ENCODE measurements at regions not wholly inside any gene's neighbourhood (a gene's known extent, or its start where the extent isn't known, plus 50 kb on each side); places are given as distances from the start of the nearest gene placed in this dataset.

GRCh38 chr17:34141590-34141989, 113.5 kb upstream of the CCL2 start:
- Histone ChIP-seq H3K27me3 (ENCODE audit: control insufficient read depth, insufficient read depth, low read length) (no peaks in the 10 kb centered on the region), H3K36me3 (ENCODE audit: control insufficient read depth in 2 of 3, insufficient read depth in 3 of 3, low read length in 3 of 3) (no peaks in the 10 kb centered on the region), H3K4me1 (ENCODE audit: control insufficient read depth in 2 of 3, insufficient read depth in 2 of 3, low read depth in 1 of 3, low read length in 3 of 3) (no peaks in the 10 kb centered on the region), H3K4me3 (ENCODE audit: low read length in 3 of 3) (no peak overlapping the region), H3K9me3 (ENCODE audit: control insufficient read depth in 2 of 3, insufficient read depth in 1 of 3, low read length in 3 of 3) (no peaks in the 10 kb centered on the region), H3K27ac (ENCODE audit: low read depth in 2 of 2, low read length in 2 of 2) (no peak overlapping the region), H3K9ac (ENCODE audit: low read length in 3 of 3) (no peak overlapping the region)
- TF ChIP-seq CTCF (IDR thresholded peaks at IDR 0.05; ENCODE audit: borderline replicate concordance, extremely low read depth, insufficient read depth) = no peak
- FAIRE-seq = no peak
- intact Hi-C loops (cut with DNase I) = no loop called here
- peak in 1 of 5 donors; percentile 33 for DNase-seq

GRCh38 chr17:34143430-34143829, 111.7 kb upstream of the CCL2 start:
- FAIRE-seq = no peak
- H3K36me3 ChIP-seq (ENCODE audit: control insufficient read depth in 2 of 3, insufficient read depth in 3 of 3, low read length in 3 of 3) = no peaks in the 10 kb centered on the region
- H3K27me3 ChIP-seq (ENCODE audit: control insufficient read depth, insufficient read depth, low read length) = no peaks in the 10 kb centered on the region
- TF ChIP-seq CTCF (IDR thresholded peaks at IDR 0.05; ENCODE audit: borderline replicate concordance, extremely low read depth, insufficient read depth) = no peak
- no peaks in the 10 kb centered on the region for H3K4me1 ChIP-seq (ENCODE audit: control insufficient read depth in 2 of 3, insufficient read depth in 2 of 3, low read depth in 1 of 3, low read length in 3 of 3)
- intact Hi-C loops (cut with DNase I) = no loop called here
- H3K4me3 ChIP-seq (ENCODE audit: low read length in 3 of 3) = no peak overlapping the region
- H3K9me3 ChIP-seq (ENCODE audit: control insufficient read depth in 2 of 3, insufficient read depth in 1 of 3, low read length in 3 of 3) = no peaks in the 10 kb centered on the region
- H3K27ac ChIP-seq (ENCODE audit: low read depth in 2 of 2, low read length in 2 of 2) = no peak overlapping the region
- no peak overlapping the region for H3K9ac ChIP-seq (ENCODE audit: low read length in 3 of 3)
- DNase-seq = no peak

- Histone ChIP-seq H3K27ac (ENCODE audit: low read depth in 2 of 2, low read length in 2 of 2) (no peak overlapping the region), H3K4me1 (ENCODE audit: control insufficient read depth in 2 of 3, insufficient read depth in 2 of 3, low read depth in 1 of 3, low read length in 3 of 3) (no peaks in the 10 kb centered on the region), H3K36me3 (ENCODE audit: control insufficient read depth in 2 of 3, insufficient read depth in 3 of 3, low read length in 3 of 3) (no peaks in the 10 kb centered on the region), H3K4me3 (ENCODE audit: low read length in 3 of 3) (no peak overlapping the region), H3K9ac (ENCODE audit: low read length in 3 of 3) (no peak overlapping the region), H3K9me3 (ENCODE audit: control insufficient read depth in 2 of 3, insufficient read depth in 1 of 3, low read length in 3 of 3) (no peaks in the 10 kb centered on the region), H3K27me3 (ENCODE audit: control insufficient read depth, insufficient read depth, low read length) (no peaks in the 10 kb centered on the region)
- intact Hi-C loops (cut with DNase I) = no loop called here
- FAIRE-seq (no peak), DNase-seq (peak in 4 of 5 donors; percentile 33 to 61 (median 57))
- peak; percentile 63 for TF ChIP-seq CTCF (IDR thresholded peaks at IDR 0.05; ENCODE audit: borderline replicate concordance, extremely low read depth, insufficient read depth)
Measured at GRCh38 chr17:34146440-34147043, 108.5 kb upstream of the CCL2 start.

GRCh38 chr17:34151102-34151501, 104.0 kb upstream of the CCL2 start:
- FAIRE-seq = no peak

More at GRCh38 chr17:34151102-34151501, 104.0 kb upstream of the CCL2 start:
- H3K27ac ChIP-seq (ENCODE audit: low read depth in 2 of 2, low read length in 2 of 2) = no peak overlapping the region
- H3K4me3 ChIP-seq (ENCODE audit: low read length in 3 of 3) = no peak overlapping the region
- intact Hi-C loops (cut with DNase I) = no loop called here
- no peaks in the 10 kb centered on the region for H3K9me3 ChIP-seq (ENCODE audit: control insufficient read depth in 2 of 3, insufficient read depth in 1 of 3, low read length in 3 of 3)
- H3K9ac ChIP-seq (ENCODE audit: low read length in 3 of 3) = no peak overlapping the region
- H3K4me1 ChIP-seq (ENCODE audit: control insufficient read depth in 2 of 3, insufficient read depth in 2 of 3, low read depth in 1 of 3, low read length in 3 of 3) = no peaks in the 10 kb centered on the region
- H3K27me3 ChIP-seq (ENCODE audit: control insufficient read depth, insufficient read depth, low read length) = peaks cover 13% of the 10 kb centered on the region
- no peak for TF ChIP-seq CTCF (IDR thresholded peaks at IDR 0.05; ENCODE audit: borderline replicate concordance, extremely low read depth, insufficient read depth)
- DNase-seq = no peak
- H3K36me3 ChIP-seq (ENCODE audit: control insufficient read depth in 2 of 3, insufficient read depth in 3 of 3, low read length in 3 of 3) = no peaks in the 10 kb centered on the region

Data from kidney (tissue), 13 donors.